Astrocyte of the spinal cord (primary cell): ENCODE measurements at regions not wholly inside any gene's neighbourhood (a gene's known extent, or its start where the extent isn't known, plus 50 kb on each side); places are given as distances from the start of the nearest gene placed in this dataset.

Experiments used
- DNase-seq: peaks from one replicate; pipeline ENCODE4 v3.0.0; 2011; ENCODE audit warnings: low read depth, low spot score
- H3K4me3 ChIP-seq: 2 replicates; pipeline ENCODE4 v1.5.1; 2011; ENCODE audit warnings: low read depth, mild to moderate bottlenecking, low read length, moderate library complexity
- in situ Hi-C: cut with HindIII; loops from 2 replicates; pipeline ENCODE4 v1.10.0; 2017; ENCODE audit warnings: low sequenced_read_pairs
- TF ChIP-seq, protein P1 (sequence below): IDR thresholded peaks from 2 replicates; pipeline ENCODE4 v1.5.1; 2012; ENCODE audit warnings: low read depth, mild to moderate bottlenecking, low read length, inconsistent platforms

DNA sequence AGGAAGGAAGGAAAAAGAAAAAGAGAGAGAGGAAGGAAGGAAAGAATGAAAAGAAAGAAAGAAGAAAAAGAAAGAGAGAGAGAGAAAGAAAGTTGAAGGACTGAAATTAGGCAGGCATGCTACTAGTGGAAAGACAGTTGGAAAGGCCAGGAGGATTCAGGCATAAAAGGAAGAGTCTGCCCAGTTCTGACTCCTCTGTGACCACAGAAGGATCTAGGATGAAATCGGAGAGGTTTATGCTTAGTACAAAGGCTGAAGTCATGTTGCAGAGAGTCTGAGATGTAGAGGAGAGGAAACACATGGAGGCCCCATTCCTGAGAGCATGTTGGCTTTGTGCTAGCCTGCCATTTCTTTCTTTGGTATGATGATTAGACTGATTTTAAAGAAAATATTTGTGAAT lies 246.5 kb upstream of the ARGLU1 start:
- TF ChIP-seq, protein P1, sequence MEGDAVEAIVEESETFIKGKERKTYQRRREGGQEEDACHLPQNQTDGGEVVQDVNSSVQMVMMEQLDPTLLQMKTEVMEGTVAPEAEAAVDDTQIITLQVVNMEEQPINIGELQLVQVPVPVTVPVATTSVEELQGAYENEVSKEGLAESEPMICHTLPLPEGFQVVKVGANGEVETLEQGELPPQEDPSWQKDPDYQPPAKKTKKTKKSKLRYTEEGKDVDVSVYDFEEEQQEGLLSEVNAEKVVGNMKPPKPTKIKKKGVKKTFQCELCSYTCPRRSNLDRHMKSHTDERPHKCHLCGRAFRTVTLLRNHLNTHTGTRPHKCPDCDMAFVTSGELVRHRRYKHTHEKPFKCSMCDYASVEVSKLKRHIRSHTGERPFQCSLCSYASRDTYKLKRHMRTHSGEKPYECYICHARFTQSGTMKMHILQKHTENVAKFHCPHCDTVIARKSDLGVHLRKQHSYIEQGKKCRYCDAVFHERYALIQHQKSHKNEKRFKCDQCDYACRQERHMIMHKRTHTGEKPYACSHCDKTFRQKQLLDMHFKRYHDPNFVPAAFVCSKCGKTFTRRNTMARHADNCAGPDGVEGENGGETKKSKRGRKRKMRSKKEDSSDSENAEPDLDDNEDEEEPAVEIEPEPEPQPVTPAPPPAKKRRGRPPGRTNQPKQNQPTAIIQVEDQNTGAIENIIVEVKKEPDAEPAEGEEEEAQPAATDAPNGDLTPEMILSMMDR = no peak
- in situ Hi-C loops = no loop called here
- H3K4me3 ChIP-seq = no peak overlapping the region
- DNase-seq = no peak

DNA sequence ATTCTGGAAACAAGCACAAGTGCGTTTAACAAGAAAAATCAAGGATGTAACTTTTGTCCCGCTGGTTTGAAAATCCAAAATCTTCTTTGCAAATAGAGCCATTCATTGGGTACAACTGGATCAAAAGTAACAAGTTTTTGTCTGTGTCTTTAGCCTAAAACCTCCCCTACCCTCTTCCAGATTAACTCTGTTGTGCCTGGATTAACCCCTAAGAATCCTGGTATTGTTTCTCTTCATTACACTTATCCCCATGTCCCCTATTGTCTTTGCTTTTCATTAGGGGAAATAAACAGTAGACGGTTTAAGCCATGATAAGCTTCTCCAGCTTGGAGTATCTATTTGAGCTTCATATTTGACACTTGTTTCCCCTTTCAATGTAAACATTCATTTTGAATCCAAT lies 242.1 kb upstream of the ARGLU1 start:
- in situ Hi-C loops = no loop called here
- TF ChIP-seq, protein P1 = no peak
- H3K4me3 ChIP-seq = no peak overlapping the region
- DNase-seq = no peak

DNA sequence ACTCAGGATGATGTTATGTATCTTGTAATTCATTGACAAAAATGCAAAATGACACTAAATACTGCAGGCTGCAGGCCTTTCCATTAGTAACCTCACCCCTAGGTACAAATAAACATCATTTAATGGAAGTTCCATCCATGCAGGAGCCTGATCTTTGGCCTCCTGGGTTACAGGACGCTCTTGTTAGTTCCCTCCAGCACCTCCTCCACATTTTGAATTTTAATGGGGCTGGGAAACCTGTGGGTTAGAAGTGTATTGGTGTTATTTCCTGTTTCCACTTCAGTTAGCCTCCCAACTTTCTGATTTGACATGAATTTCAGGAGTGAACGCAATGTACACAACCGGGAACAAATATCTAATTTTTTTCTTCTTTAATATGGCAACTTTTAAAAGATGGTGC lies 237.1 kb upstream of the ARGLU1 start:
- no peak overlapping the region for H3K4me3 ChIP-seq
- in situ Hi-C loops = no loop called here
- no peak for DNase-seq
- TF ChIP-seq, protein P1 = no peak

DNA sequence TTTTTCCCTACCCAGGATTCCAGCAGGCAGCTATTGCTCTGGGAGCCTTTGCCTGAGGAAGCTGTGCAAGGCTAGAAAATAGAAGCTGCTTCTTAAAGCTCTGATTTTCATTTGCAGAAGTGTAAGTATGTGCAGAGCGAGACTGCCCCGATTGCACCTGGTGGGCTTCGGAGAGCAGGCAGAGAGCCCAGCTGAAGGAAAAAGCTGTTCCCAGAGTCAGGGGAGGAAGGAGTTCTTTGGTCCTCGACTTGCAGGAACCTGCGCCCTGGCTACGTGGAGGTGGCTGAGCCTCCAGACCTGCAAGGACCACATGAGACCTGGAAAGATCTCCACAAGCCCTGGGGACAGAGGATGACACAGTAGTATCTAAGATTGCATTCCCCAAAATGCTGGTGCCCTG lies 235.0 kb upstream of the ARGLU1 start:
- TF ChIP-seq, protein P1 = no peak

DNA sequence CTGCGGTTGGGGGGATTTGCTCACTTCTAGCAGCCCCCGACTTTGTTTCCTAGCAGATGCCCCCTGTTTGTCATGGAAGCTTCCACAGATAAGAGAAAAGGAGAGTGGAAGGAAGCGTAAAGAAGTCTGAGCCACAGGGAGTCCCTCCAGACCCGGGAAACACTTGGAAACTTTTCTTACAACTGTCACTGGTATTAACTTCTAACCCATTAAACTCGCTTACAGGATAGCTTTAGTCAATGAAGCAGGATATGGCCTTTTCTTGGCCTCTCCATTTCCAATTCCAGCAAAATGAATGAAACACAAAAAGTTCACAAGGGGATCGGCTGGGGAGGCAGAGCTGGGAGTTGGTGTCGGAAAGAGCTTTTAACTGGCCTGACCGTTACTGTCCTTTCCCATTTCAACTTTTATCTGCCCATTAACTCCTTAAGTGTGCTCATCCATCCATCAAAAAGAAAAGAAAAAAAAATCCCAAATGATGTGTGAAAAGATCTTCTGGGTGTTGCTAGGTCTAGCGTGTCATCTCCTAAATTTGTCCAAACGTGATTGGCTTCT lies 231.9 kb upstream of the ARGLU1 start:
- TF ChIP-seq, protein P1 = no peak
- no peak for DNase-seq
- in situ Hi-C loops = no loop called here
- no peak overlapping the region for H3K4me3 ChIP-seq

More for the DNA sequence above, 235.0 kb upstream of the ARGLU1 start:
- DNase-seq = no peak
- H3K4me3 ChIP-seq = no peak overlapping the region
- in situ Hi-C loops = no loop called here

DNA sequence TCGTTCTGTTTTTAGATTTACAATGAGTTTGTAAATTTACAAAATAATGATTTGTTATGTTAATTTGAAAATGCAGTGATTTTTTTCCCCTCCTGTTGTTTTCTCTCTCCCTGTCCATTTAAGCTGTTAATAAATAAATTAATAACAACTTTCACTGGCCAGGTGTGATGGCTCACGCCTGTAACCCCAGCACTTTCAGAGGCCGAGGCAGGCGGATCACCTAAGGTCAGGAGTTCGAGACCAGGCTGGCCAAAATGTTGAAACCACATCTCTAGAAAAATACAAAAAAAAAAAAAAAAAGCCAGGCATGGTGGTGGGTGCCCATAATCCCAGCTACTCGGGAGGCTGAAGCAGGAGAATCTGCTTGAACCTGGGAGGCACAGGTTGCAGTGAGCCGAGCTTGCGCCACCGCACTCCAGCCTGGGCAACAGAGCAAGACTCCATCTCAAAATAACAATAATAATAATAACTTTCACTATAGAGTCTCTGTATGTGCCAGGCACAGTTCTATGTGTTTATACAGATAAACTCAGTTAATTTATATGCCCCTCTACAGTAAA lies 229.2 kb upstream of the ARGLU1 start:
- in situ Hi-C loops = no loop called here
- no peak overlapping the region for H3K4me3 ChIP-seq
- no peak for DNase-seq
- TF ChIP-seq, protein P1 = no peak
